Smooth muscle cell (in vitro differentiated cells): ENCODE measurements at regions not wholly inside any gene's neighbourhood (a gene's known extent, or its start where the extent isn't known, plus 50 kb on each side); places are given as distances from the start of the nearest gene placed in this dataset.
A peak's percentile ranks its signal among the peaks of the same experiment; 100 is the strongest.

Experiments used
- DNase-seq: peaks from one replicate; lab custom pipeline; 2025; ENCODE audit not compliant: unreplicated experiment; lab: John Stamatoyannopoulos, UW
- H2AFZ ChIP-seq: fragments of 200-600 bp; sonication (generic); 2 replicates; pipeline ENCODE4 v1.6.0; 2016; ENCODE audit warnings: antibody characterized with exemption, low read depth, mild to moderate bottlenecking
- H3F3A ChIP-seq: fragments of 200-600 bp; sonication (generic); 2 replicates; pipeline ENCODE4 v1.6.0; 2017; ENCODE audit warnings: antibody characterized with exemption, low read depth
- H3K27ac ChIP-seq: fragments of 200-600 bp; sonication (generic); 2 replicates; pipeline ENCODE4 v1.5.1; 2016; ENCODE audit warnings: low read depth, mild to moderate bottlenecking
- H3K27me3 ChIP-seq: fragments of 200-600 bp; sonication (generic); 2 replicates; pipeline ENCODE4 v1.6.1; 2016; ENCODE audit warnings: low read depth, mild to moderate bottlenecking
- H3K36me3 ChIP-seq: fragments of 200-600 bp; sonication (generic); 2 replicates; pipeline ENCODE4 v1.5.1; 2016; ENCODE audit warnings: low read depth
- H3K4me1 ChIP-seq: fragments of 200-600 bp; sonication (generic); 2 replicates; pipeline ENCODE4 v1.5.1; 2016; ENCODE audit warnings: low read depth
- H3K4me2 ChIP-seq: fragments of 200-600 bp; sonication (generic); 2 replicates; pipeline ENCODE4 v1.6.0; 2016; ENCODE audit warnings: mild to moderate bottlenecking
- H3K4me3 ChIP-seq: fragments of 200-600 bp; sonication (generic); 2 replicates; pipeline ENCODE4 v1.5.1; 2016; ENCODE audit warnings: mild to moderate bottlenecking
- H3K79me2 ChIP-seq: fragments of 200-600 bp; sonication (generic); 2 replicates; pipeline ENCODE4 v1.6.0; 2016; ENCODE audit warnings: low read depth, mild to moderate bottlenecking
- H3K9ac ChIP-seq: fragments of 200-600 bp; sonication (generic); 2 replicates; pipeline ENCODE4 v1.6.0; 2016; ENCODE audit warnings: low read depth
- H3K9me3 ChIP-seq: fragments of 200-600 bp; sonication (generic); replicated peaks from 2 replicates; pipeline ENCODE4 v1.5.1; 2016; ENCODE audit warnings: low read depth
- H4K20me1 ChIP-seq: fragments of 200-600 bp; sonication (generic); 2 replicates; pipeline ENCODE4 v1.6.0; 2016; ENCODE audit warnings: low read depth
- CTCF ChIP-seq: fragments of 200-600 bp; sonication (generic); IDR thresholded peaks from 2 replicates; pipeline ENCODE4 v1.5.1; 2017; ENCODE audit warnings: borderline replicate concordance, mild to moderate bottlenecking, antibody characterized with exemption; ENCODE audit not compliant: insufficient read depth, poor library complexity, severe bottlenecking
- WGBS: methylation state at CpG from one replicate; pipeline ENCODE4 v1.1.7; 2016; ENCODE audit warnings: low lambda C conversion rate; 5-methylcytosine and 5-hydroxymethylcytosine counted together

- DNase-seq, result no peak
- WGBS, result 95% methylated on average over 2 of the region's 2 CpGs
- Histone ChIP-seq H3K27ac (no peak overlapping the region), H3F3A (no peaks in the 10 kb centered on the region), H3K4me2 (no peak overlapping the region), H3K4me3 (no peak overlapping the region), H4K20me1 (no peaks in the 10 kb centered on the region), H2AFZ (no peak overlapping the region), H3K9ac (no peak overlapping the region), H3K4me1 (no peaks in the 10 kb centered on the region), H3K9me3 (no peaks in the 10 kb centered on the region), H3K27me3 (no peaks in the 10 kb centered on the region), H3K36me3 (no peaks in the 10 kb centered on the region), H3K79me2 (no peaks in the 10 kb centered on the region)
- TF ChIP-seq CTCF, result no peak
Measured at GRCh38 chr5:173711466-173711865, 95.0 kb upstream of the BOD1 start.

GRCh38 chr5:173712609-173713175 is 96.2 kb upstream of the BOD1 start:
- no peak overlapping the region for H3K4me3 ChIP-seq
- H3K79me2 ChIP-seq, result no peaks in the 10 kb centered on the region
- no peaks in the 10 kb centered on the region for H3K9me3 ChIP-seq
- no peaks in the 10 kb centered on the region for H3F3A ChIP-seq
- no peak overlapping the region for H3K27ac ChIP-seq
- no peaks in the 10 kb centered on the region for H4K20me1 ChIP-seq
- H3K4me2 ChIP-seq, result no peak overlapping the region
- no peaks in the 10 kb centered on the region for H3K4me1 ChIP-seq
- no peaks in the 10 kb centered on the region for H3K36me3 ChIP-seq
- no peak overlapping the region for H2AFZ ChIP-seq
- no peak for TF ChIP-seq CTCF
- no peaks in the 10 kb centered on the region for H3K27me3 ChIP-seq
- 91% methylated on average over 10 of the region's 10 CpGs for WGBS
- DNase-seq, result no peak
- H3K9ac ChIP-seq, result no peak overlapping the region

- Histone ChIP-seq H3F3A (no peaks in the 10 kb centered on the region), H3K36me3 (no peaks in the 10 kb centered on the region), H3K79me2 (no peaks in the 10 kb centered on the region), H3K4me1 (no peaks in the 10 kb centered on the region), H3K27ac (peak overlapping the region; percentile 2), H3K4me3 (no peak overlapping the region), H3K4me2 (no peak overlapping the region), H2AFZ (no peak overlapping the region), H3K27me3 (no peaks in the 10 kb centered on the region), H4K20me1 (no peaks in the 10 kb centered on the region), H3K9ac (no peak overlapping the region), H3K9me3 (no peaks in the 10 kb centered on the region)
- DNase-seq, result no peak
- no peak for TF ChIP-seq CTCF
- 63% methylated on average over 12 of the region's 12 CpGs for WGBS
Measured at GRCh38 chr5:173714551-173715428, 98.3 kb upstream of the BOD1 start.
